HG03520 (cell line): ENCODE measurements at regions not wholly inside any gene's neighbourhood (a gene's known extent, or its start where the extent isn't known, plus 50 kb on each side); places are given as distances from the start of the nearest gene placed in this dataset.

ENCODE experiments used
- ATAC-seq: cut with Tn5 transposase; IDR thresholded peaks from one replicate; pipeline ENCODE4 v1.9.1; 2021; ENCODE audit warnings: mild to moderate bottlenecking, moderate library complexity; ENCODE audit not compliant: unreplicated experiment

- no peak for ATAC-seq
These were observed 65.4 kb upstream of the VRK2 start for GRCh38 chr2:57981083-57981768.

GRCh38 chr2:57987835-57988573 lies 58.6 kb upstream of the VRK2 start:
- ATAC-seq = no peak

GRCh38 chr2:57990118-57990725 lies 56.4 kb upstream of the VRK2 start:
- ATAC-seq = no peak
